Epithelial cell of proximal tubule (primary cell): ENCODE measurements at regions not wholly inside any gene's neighbourhood (a gene's known extent, or its start where the extent isn't known, plus 50 kb on each side); places are given as distances from the start of the nearest gene placed in this dataset.

Experiments used
- DNase-seq: peaks from one replicate; pipeline ENCODE4 v3.0.0-alpha.2; 2011; ENCODE audit warnings: low read depth
- H3K4me3 ChIP-seq: 2 replicates; pipeline ENCODE4 v1.5.1; 2011; ENCODE audit warnings: low read depth, mild to moderate bottlenecking, low read length
- TF ChIP-seq, protein P1 (sequence below): conservative IDR thresholded peaks from 2 replicates; pipeline ENCODE4 v1.5.1; 2012; ENCODE audit warnings: low read depth, mild to moderate bottlenecking, low read length

GRCh38 chr6:164570801-164571200 is 738.6 kb downstream of the C6orf118 start:
- H3K4me3 ChIP-seq, result no peak overlapping the region
- DNase-seq, result no peak
- TF ChIP-seq, protein P1, sequence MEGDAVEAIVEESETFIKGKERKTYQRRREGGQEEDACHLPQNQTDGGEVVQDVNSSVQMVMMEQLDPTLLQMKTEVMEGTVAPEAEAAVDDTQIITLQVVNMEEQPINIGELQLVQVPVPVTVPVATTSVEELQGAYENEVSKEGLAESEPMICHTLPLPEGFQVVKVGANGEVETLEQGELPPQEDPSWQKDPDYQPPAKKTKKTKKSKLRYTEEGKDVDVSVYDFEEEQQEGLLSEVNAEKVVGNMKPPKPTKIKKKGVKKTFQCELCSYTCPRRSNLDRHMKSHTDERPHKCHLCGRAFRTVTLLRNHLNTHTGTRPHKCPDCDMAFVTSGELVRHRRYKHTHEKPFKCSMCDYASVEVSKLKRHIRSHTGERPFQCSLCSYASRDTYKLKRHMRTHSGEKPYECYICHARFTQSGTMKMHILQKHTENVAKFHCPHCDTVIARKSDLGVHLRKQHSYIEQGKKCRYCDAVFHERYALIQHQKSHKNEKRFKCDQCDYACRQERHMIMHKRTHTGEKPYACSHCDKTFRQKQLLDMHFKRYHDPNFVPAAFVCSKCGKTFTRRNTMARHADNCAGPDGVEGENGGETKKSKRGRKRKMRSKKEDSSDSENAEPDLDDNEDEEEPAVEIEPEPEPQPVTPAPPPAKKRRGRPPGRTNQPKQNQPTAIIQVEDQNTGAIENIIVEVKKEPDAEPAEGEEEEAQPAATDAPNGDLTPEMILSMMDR, result no peak

DNA sequence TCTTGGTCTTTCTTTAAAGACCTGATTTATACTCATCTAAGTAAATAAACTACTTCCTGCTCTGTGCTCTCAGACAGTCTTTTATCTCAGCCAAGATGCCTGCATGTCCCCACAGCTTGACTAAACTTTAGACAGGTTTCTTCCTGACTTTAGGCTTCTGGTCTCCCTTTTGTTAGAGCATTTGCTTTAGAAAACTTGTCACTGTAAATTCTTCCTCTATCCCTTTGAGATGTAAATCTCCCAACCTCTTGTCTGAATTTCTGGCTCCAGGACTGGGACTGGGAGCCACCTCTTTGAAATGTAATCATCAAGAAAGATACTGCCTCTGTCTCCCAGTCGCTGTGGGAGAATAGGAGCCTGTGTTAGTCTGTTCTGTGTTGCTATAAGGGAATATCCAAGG is 739.9 kb downstream of the C6orf118 start:
- H3K4me3 ChIP-seq, result no peak overlapping the region
- DNase-seq, result no peak
- TF ChIP-seq, protein P1, result no peak

- H3K4me3 ChIP-seq, result no peak overlapping the region
- TF ChIP-seq, protein P1, result no peak
- no peak for DNase-seq
Observed at GRCh38 chr6:164563924-164564323, 745.5 kb downstream of the C6orf118 start.

DNA sequence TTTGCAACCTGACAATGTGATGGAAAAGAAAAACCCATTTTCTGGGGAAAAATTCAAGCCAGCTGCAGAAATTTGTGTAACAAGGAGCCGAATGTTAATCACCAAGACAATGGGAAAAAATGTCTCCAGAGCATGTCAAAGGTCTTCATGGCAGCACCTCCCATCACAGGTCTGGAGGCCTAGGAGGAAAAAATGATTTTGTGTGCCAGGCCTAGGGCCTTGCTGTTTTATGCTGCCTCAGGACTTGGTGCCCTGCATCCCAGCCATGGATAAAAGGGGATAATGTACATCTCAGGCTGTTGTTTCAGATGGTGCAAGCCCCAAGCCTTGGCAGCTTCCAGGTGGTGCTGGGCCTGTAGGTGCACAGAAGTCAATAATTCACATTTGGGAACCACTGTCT is 747.7 kb downstream of the C6orf118 start:
- TF ChIP-seq, protein P1, result no peak
- no peak overlapping the region for H3K4me3 ChIP-seq
- DNase-seq, result no peak

GRCh38 chr6:164554700-164555476 is 754.5 kb downstream of the C6orf118 start:
- TF ChIP-seq, protein P1, result no peak
- no peak overlapping the region for H3K4me3 ChIP-seq
- no peak for DNase-seq

DNA sequence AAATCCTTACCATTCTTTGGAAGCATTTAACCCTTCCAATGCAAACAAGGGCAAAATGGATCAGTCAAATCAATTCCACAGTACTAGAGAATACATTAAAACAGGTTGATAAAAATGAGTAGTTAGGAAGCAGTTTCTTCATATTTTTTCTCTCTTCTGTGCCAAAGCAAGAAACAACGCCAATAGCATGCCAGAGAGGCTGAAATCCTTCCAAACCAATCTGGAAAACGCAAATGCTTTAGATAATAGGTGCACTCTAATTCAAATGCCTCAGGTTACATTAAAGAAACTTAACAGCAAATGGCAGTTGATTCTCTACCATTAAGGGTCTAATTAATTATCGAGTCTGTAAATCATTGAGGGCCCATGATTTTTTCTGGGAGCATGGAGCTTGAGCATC is 755.2 kb downstream of the C6orf118 start:
- no peak overlapping the region for H3K4me3 ChIP-seq
- no peak for DNase-seq
- TF ChIP-seq, protein P1, result no peak

DNA sequence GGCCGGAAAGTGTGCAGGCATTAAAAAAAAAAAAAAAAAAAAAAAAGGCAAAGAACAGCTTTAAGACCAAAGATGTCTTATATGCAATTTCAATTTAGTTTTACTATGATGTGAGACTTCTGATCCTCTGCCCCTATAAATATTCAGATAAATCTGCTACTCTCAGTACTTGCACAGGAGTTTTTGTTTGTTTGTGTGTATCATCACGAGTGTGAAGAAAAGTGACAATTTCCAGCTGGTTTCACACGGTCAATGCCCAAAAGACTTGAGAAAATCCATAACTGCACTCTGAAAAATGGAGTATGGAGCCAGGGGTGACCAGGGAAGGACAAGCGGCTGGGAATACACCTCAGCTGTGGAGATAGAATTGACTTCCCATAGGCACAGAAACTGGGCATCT is 757.7 kb downstream of the C6orf118 start:
- TF ChIP-seq, protein P1, result no peak
- DNase-seq, result no peak
- no peak overlapping the region for H3K4me3 ChIP-seq
